ENCODE measurements at regions not wholly inside any gene's neighbourhood (a gene's known extent, or its start where the extent isn't known, plus 50 kb on each side); places are given as distances from the start of the nearest gene placed in this dataset.
"Not testable (repeated sequence)": the region's sequence is repeated elsewhere in the genome, so short reads cannot be mapped to it uniquely, and the experiment has no call there.

- Histone ChIP-seq H3K9ac (ENCODE audit: low read length) (no peak overlapping the region), H3K4me2 (ENCODE audit: low read depth, low read length) (no peak overlapping the region), H3K4me3 (ENCODE audit: low read length) (no peak overlapping the region), H4K20me1 (ENCODE audit: insufficient read depth, low read length) (no peaks in the 10 kb centered on the region), H3K9me3 (replicated peaks; ENCODE audit: insufficient read depth, low read length) (no peaks in the 10 kb centered on the region), H3K27me3 (replicated peaks; ENCODE audit: insufficient read depth, low read length) (peaks cover 34% of the 10 kb centered on the region), H3K27ac (ENCODE audit: low read length) (no peak overlapping the region), H3K4me1 (ENCODE audit: low read length) (no peaks in the 10 kb centered on the region), H3F3A (ENCODE audit: insufficient read depth, low read length) (no peaks in the 10 kb centered on the region), H2AFZ (ENCODE audit: low read length) (no peak overlapping the region), H3K9me2 (replicated peaks; ENCODE audit: insufficient read depth, low read length) (no peaks in the 10 kb centered on the region), H3K79me2 (ENCODE audit: low read length) (no peaks in the 10 kb centered on the region), H3K36me3 (replicated peaks; ENCODE audit: insufficient read depth, low read length) (no peaks in the 10 kb centered on the region)
- no peak for DNase-seq
- TF ChIP-seq EZH2 (optimal IDR thresholded peaks at IDR 0.05; ENCODE audit: low read depth, low read length), result no peak
- TF ChIP-seq EZH2phosphoT487 (IDR thresholded peaks at IDR 0.05; ENCODE audit: low read length), result no peak
Observed at GRCh38 chr9:129553277-129553676, 67.6 kb downstream of the C9orf50 start.

GRCh38 chr9:129552064-129552463 is 68.8 kb downstream of the C9orf50 start:
- Histone ChIP-seq H3K27ac (ENCODE audit: low read length) (no peak overlapping the region), H4K20me1 (ENCODE audit: insufficient read depth, low read length) (no peaks in the 10 kb centered on the region), H3K36me3 (replicated peaks; ENCODE audit: insufficient read depth, low read length) (no peaks in the 10 kb centered on the region), H3K27me3 (replicated peaks; ENCODE audit: insufficient read depth, low read length) (peaks cover 46% of the 10 kb centered on the region), H3K9ac (ENCODE audit: low read length) (no peak overlapping the region), H3K4me2 (ENCODE audit: low read depth, low read length) (no peak overlapping the region), H3K79me2 (ENCODE audit: low read length) (no peaks in the 10 kb centered on the region), H2AFZ (ENCODE audit: low read length) (no peak overlapping the region), H3F3A (ENCODE audit: insufficient read depth, low read length) (no peaks in the 10 kb centered on the region), H3K9me2 (replicated peaks; ENCODE audit: insufficient read depth, low read length) (no peaks in the 10 kb centered on the region), H3K4me1 (ENCODE audit: low read length) (no peaks in the 10 kb centered on the region), H3K9me3 (replicated peaks; ENCODE audit: insufficient read depth, low read length) (no peaks in the 10 kb centered on the region), H3K4me3 (ENCODE audit: low read length) (no peak overlapping the region)
- TF ChIP-seq EZH2phosphoT487 (IDR thresholded peaks at IDR 0.05; ENCODE audit: low read length), result no peak
- no peak for TF ChIP-seq EZH2 (optimal IDR thresholded peaks at IDR 0.05; ENCODE audit: low read depth, low read length)
- TF ChIP-seq CTCF (IDR thresholded peaks at IDR 0.05; ENCODE audit: low read length), result no peak
- DNase-seq, result no peak

- Histone ChIP-seq H3K4me2 (ENCODE audit: low read depth, low read length) (no peak overlapping the region), H2AFZ (ENCODE audit: low read length) (no peak overlapping the region), H3K4me1 (ENCODE audit: low read length) (no peaks in the 10 kb centered on the region), H3K79me2 (ENCODE audit: low read length) (no peaks in the 10 kb centered on the region), H3K27ac (ENCODE audit: low read length) (no peak overlapping the region), H3K9ac (ENCODE audit: low read length) (no peak overlapping the region), H3K36me3 (replicated peaks; ENCODE audit: insufficient read depth, low read length) (no peaks in the 10 kb centered on the region), H3K9me3 (replicated peaks; ENCODE audit: insufficient read depth, low read length) (no peaks in the 10 kb centered on the region), H4K20me1 (ENCODE audit: insufficient read depth, low read length) (no peaks in the 10 kb centered on the region), H3K27me3 (replicated peaks; ENCODE audit: insufficient read depth, low read length) (peaks cover 52% of the 10 kb centered on the region), H3K4me3 (ENCODE audit: low read length) (no peak overlapping the region), H3K9me2 (replicated peaks; ENCODE audit: insufficient read depth, low read length) (no peaks in the 10 kb centered on the region), H3F3A (ENCODE audit: insufficient read depth, low read length) (no peaks in the 10 kb centered on the region)
- no peak for DNase-seq
- TF ChIP-seq CTCF (IDR thresholded peaks at IDR 0.05; ENCODE audit: low read length) (no peak), EZH2 (optimal IDR thresholded peaks at IDR 0.05; ENCODE audit: low read depth, low read length) (no peak), EZH2phosphoT487 (IDR thresholded peaks at IDR 0.05; ENCODE audit: low read length) (no peak)
Observed at GRCh38 chr9:129551393-129551973, 69.4 kb downstream of the C9orf50 start.

- DNase-seq; H3K36me3 ChIP-seq (replicated peaks; ENCODE audit: insufficient read depth, low read length); H3K9ac ChIP-seq (ENCODE audit: low read length); H3F3A ChIP-seq (ENCODE audit: insufficient read depth, low read length); H3K4me2 ChIP-seq (ENCODE audit: low read depth, low read length); H3K9me3 ChIP-seq (replicated peaks; ENCODE audit: insufficient read depth, low read length); H3K9me2 ChIP-seq (replicated peaks; ENCODE audit: insufficient read depth, low read length); H3K4me1 ChIP-seq (ENCODE audit: low read length); H3K27ac ChIP-seq (ENCODE audit: low read length); H2AFZ ChIP-seq (ENCODE audit: low read length); H3K4me3 ChIP-seq (ENCODE audit: low read length); H4K20me1 ChIP-seq (ENCODE audit: insufficient read depth, low read length); H3K79me2 ChIP-seq (ENCODE audit: low read length): not testable (repeated sequence)
- H3K27me3 ChIP-seq (replicated peaks; ENCODE audit: insufficient read depth, low read length), result peaks cover 55% of the 10 kb centered on the region
Observed at GRCh38 chr9:129550977-129551376, 69.9 kb downstream of the C9orf50 start.

Data from MM.1S (cell line).